ENCODE measurements at regions not wholly inside any gene's neighbourhood (a gene's known extent, or its start where the extent isn't known, plus 50 kb on each side); places are given as distances from the start of the nearest gene placed in this dataset.

DNA sequence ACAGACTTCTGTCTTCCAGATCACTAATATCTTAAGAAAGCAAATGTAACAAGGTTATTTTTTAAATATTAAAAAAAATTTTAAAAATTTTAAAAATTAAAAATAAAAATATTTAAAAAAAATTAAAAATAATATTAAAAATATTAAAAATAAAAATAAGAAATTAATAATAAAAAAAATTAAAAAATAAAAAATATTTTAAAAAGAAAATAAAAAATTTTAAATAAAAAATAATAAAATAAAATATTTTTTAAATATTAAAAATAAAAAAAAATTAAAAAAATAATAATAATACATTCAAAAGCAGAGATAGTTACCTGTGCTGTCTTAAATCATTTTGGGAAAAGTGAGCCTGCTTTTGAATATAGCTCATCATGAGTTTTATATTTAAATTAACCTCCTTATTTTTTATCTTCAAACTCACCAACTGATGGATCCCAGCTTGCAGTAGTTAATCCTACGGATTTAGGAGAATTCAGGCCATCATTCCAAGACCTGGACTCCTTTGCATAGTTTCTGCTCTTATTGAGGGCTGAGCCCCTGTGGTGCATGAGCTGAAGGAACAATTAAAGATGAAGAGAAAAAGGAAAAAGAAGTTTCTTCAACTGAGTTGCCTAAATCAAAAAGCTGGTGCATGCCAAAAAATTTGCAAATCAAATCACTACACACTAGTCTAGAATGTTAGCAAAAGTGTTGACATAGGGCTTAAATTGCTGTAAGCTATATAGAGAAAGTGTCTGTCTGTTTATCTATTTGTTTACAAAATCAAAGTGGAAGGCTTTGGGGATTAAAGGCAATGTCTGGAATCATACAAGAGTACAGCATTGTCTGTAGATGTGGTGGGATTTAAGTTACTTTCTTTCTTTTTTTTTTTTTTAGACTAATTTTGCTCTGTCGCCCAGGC, 50.5 kb upstream of the ZNF438 start:
- Histone ChIP-seq H3K9me3 (ENCODE audit: low read length) (no peaks in the 10 kb centered on the region), H3K36me3 (ENCODE audit: insufficient read depth, low read length) (no peaks in the 10 kb centered on the region), H3K27ac (ENCODE audit: low read depth, low read length) (no peak overlapping the region), H3K4me1 (ENCODE audit: insufficient read depth, low read length) (no peaks in the 10 kb centered on the region), H3K27me3 (ENCODE audit: control insufficient read depth in 1 of 2, insufficient read depth in 2 of 2, low read length in 2 of 2) (no peaks in the 10 kb centered on the region), H3K9ac (ENCODE audit: low read length) (no peak overlapping the region), H3K4me3 (ENCODE audit: low read depth in 1 of 2, low read length in 2 of 2) (no peak overlapping the region)

- Histone ChIP-seq H3K9ac (ENCODE audit: low read length) (no peak overlapping the region), H3K4me3 (ENCODE audit: low read depth in 1 of 2, low read length in 2 of 2) (no peak overlapping the region), H3K36me3 (ENCODE audit: insufficient read depth, low read length) (no peaks in the 10 kb centered on the region), H3K27me3 (ENCODE audit: control insufficient read depth in 1 of 2, insufficient read depth in 2 of 2, low read length in 2 of 2) (no peaks in the 10 kb centered on the region), H3K27ac (ENCODE audit: low read depth, low read length) (no peak overlapping the region), H3K9me3 (ENCODE audit: low read length) (no peaks in the 10 kb centered on the region), H3K4me1 (ENCODE audit: insufficient read depth, low read length) (no peaks in the 10 kb centered on the region)
Measured at GRCh38 chr10:31083765-31084184, 52.1 kb upstream of the ZNF438 start.

- Histone ChIP-seq H3K27ac (ENCODE audit: low read depth, low read length) (no peak overlapping the region), H3K4me1 (ENCODE audit: insufficient read depth, low read length) (no peaks in the 10 kb centered on the region), H3K9me3 (ENCODE audit: low read length) (no peaks in the 10 kb centered on the region), H3K4me3 (ENCODE audit: low read depth in 1 of 2, low read length in 2 of 2) (no peak overlapping the region), H3K36me3 (ENCODE audit: insufficient read depth, low read length) (no peaks in the 10 kb centered on the region), H3K9ac (ENCODE audit: low read length) (no peak overlapping the region), H3K27me3 (ENCODE audit: control insufficient read depth in 1 of 2, insufficient read depth in 2 of 2, low read length in 2 of 2) (no peaks in the 10 kb centered on the region)
Measured at GRCh38 chr10:31087011-31087410, 55.3 kb upstream of the ZNF438 start.

- no peak overlapping the region for H3K4me3 ChIP-seq (ENCODE audit: low read depth in 1 of 2, low read length in 2 of 2)
- H3K4me1 ChIP-seq (ENCODE audit: insufficient read depth, low read length) = no peaks in the 10 kb centered on the region
- no peaks in the 10 kb centered on the region for H3K27me3 ChIP-seq (ENCODE audit: control insufficient read depth in 1 of 2, insufficient read depth in 2 of 2, low read length in 2 of 2)
- H3K9ac ChIP-seq (ENCODE audit: low read length) = no peak overlapping the region
- H3K36me3 ChIP-seq (ENCODE audit: insufficient read depth, low read length) = no peaks in the 10 kb centered on the region
- no peak overlapping the region for H3K27ac ChIP-seq (ENCODE audit: low read depth, low read length)
- H3K9me3 ChIP-seq (ENCODE audit: low read length) = no peaks in the 10 kb centered on the region
Measured at GRCh38 chr10:31087851-31088250, 56.2 kb upstream of the ZNF438 start.

GRCh38 chr10:31090894-31091607, 59.4 kb upstream of the ZNF438 start:
- H3K4me1 ChIP-seq (ENCODE audit: insufficient read depth, low read length) = no peaks in the 10 kb centered on the region

DNA sequence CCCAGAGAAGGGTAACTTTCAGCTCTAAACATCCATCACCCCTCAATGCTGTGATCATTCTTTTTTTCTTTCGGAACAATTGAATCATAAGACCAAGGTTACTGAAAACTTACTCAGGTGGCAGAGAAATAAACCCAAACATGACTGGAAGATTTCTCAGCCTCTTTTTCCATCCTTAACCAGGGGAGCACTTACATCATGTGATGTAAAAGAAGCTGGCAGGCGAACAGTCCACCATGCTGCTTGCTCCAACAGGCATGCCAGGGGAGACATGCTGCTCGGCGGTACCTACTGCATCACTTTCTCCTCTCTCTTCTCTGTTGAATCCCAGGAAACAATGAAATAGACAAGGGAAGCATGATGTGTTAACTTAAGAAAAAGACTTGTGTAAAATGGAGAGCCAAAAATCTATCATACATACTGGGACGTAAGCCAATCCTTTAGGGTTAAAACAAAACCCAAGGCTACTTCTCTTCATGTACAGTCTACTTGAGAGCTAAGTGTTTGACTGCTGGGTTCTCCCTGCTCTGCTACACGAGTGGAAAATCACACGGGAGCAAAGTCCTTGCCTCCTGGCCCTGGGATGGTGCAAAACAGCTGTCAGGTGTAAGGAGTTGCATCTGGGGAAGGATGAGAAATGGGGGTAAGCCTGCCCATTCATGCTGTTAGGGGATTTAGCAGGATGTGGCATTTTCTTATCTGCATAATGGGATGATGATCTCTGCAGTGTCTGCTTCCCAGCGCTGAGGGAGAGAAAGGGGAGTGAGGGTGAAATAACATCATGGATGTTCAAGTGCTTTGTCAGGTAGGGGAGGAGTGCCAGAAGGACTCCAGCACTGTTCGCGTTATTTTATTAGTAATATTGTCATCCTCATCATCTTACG, 64.3 kb upstream of the ZNF438 start:
- Histone ChIP-seq H3K9me3 (ENCODE audit: low read length) (no peaks in the 10 kb centered on the region), H3K36me3 (ENCODE audit: insufficient read depth, low read length) (no peaks in the 10 kb centered on the region), H3K27ac (ENCODE audit: low read depth, low read length) (no peak overlapping the region), H3K4me3 (ENCODE audit: low read depth in 1 of 2, low read length in 2 of 2) (no peak overlapping the region), H3K27me3 (ENCODE audit: control insufficient read depth in 1 of 2, insufficient read depth in 2 of 2, low read length in 2 of 2) (no peaks in the 10 kb centered on the region), H3K9ac (ENCODE audit: low read length) (no peak overlapping the region), H3K4me1 (ENCODE audit: insufficient read depth, low read length) (no peaks in the 10 kb centered on the region)

More at GRCh38 chr10:31090894-31091607, 59.4 kb upstream of the ZNF438 start:
- Histone ChIP-seq H3K36me3 (ENCODE audit: insufficient read depth, low read length) (no peaks in the 10 kb centered on the region), H3K9me3 (ENCODE audit: low read length) (no peaks in the 10 kb centered on the region), H3K9ac (ENCODE audit: low read length) (no peak overlapping the region), H3K27me3 (ENCODE audit: control insufficient read depth in 1 of 2, insufficient read depth in 2 of 2, low read length in 2 of 2) (no peaks in the 10 kb centered on the region), H3K4me3 (ENCODE audit: low read depth in 1 of 2, low read length in 2 of 2) (no peak overlapping the region), H3K27ac (ENCODE audit: low read depth, low read length) (no peak overlapping the region)

DNA sequence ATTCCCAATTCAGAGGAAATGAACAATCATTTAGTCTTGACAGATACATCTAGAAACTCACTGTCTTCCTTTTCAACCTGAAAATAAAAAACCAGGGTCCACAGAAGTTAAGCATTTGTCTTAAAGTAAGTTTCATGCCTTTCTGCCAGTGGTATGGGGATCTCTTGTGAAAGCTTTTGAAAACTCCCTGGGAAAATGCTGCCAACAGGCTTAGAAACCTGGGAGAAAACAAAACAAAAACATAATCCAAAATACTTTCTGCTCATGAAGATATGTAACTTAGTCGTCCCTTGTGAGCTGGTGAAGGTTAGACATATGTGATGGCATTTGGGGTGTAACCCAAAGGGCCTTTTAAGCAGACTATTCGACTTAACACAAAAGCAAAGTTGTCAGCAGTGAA, 66.4 kb upstream of the ZNF438 start:
- Histone ChIP-seq H3K27ac (ENCODE audit: low read depth, low read length) (no peak overlapping the region), H3K36me3 (ENCODE audit: insufficient read depth, low read length) (no peaks in the 10 kb centered on the region), H3K4me3 (ENCODE audit: low read depth in 1 of 2, low read length in 2 of 2) (no peak overlapping the region), H3K27me3 (ENCODE audit: control insufficient read depth in 1 of 2, insufficient read depth in 2 of 2, low read length in 2 of 2) (no peaks in the 10 kb centered on the region), H3K9me3 (ENCODE audit: low read length) (no peaks in the 10 kb centered on the region), H3K4me1 (ENCODE audit: insufficient read depth, low read length) (no peaks in the 10 kb centered on the region), H3K9ac (ENCODE audit: low read length) (no peak overlapping the region)

DNA sequence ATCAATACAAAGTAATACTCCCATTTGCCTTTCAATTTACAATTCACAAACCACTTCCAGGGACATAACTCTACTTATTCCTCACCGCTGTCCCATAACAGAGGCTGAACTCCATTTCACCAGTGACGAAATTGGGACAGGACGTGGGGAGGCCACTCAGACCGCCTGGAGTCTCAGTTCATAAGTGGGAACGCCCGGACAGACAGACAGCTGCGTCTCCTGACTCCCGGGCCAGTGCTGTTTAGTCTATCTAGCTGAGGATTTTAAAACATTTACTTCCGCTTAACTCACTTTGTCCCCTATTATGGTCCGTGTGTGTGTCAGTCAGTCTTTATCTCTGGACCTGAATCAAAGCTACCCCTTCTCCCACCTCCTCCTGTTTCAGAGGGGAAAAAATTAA, 67.4 kb upstream of the ZNF438 start:
- Histone ChIP-seq H3K9me3 (ENCODE audit: low read length) (no peaks in the 10 kb centered on the region), H3K27me3 (ENCODE audit: control insufficient read depth in 1 of 2, insufficient read depth in 2 of 2, low read length in 2 of 2) (no peaks in the 10 kb centered on the region), H3K27ac (ENCODE audit: low read depth, low read length) (no peak overlapping the region), H3K4me3 (ENCODE audit: low read depth in 1 of 2, low read length in 2 of 2) (no peak overlapping the region), H3K36me3 (ENCODE audit: insufficient read depth, low read length) (no peaks in the 10 kb centered on the region), H3K4me1 (ENCODE audit: insufficient read depth, low read length) (no peaks in the 10 kb centered on the region), H3K9ac (ENCODE audit: low read length) (no peak overlapping the region)

GRCh38 chr10:31099664-31100063, 68.0 kb upstream of the ZNF438 start:
- Histone ChIP-seq H3K27me3 (ENCODE audit: control insufficient read depth in 1 of 2, insufficient read depth in 2 of 2, low read length in 2 of 2) (no peaks in the 10 kb centered on the region), H3K9me3 (ENCODE audit: low read length) (no peaks in the 10 kb centered on the region), H3K9ac (ENCODE audit: low read length) (no peak overlapping the region), H3K36me3 (ENCODE audit: insufficient read depth, low read length) (no peaks in the 10 kb centered on the region), H3K27ac (ENCODE audit: low read depth, low read length) (no peak overlapping the region), H3K4me3 (ENCODE audit: low read depth in 1 of 2, low read length in 2 of 2) (no peak overlapping the region), H3K4me1 (ENCODE audit: insufficient read depth, low read length) (no peaks in the 10 kb centered on the region)

DNA sequence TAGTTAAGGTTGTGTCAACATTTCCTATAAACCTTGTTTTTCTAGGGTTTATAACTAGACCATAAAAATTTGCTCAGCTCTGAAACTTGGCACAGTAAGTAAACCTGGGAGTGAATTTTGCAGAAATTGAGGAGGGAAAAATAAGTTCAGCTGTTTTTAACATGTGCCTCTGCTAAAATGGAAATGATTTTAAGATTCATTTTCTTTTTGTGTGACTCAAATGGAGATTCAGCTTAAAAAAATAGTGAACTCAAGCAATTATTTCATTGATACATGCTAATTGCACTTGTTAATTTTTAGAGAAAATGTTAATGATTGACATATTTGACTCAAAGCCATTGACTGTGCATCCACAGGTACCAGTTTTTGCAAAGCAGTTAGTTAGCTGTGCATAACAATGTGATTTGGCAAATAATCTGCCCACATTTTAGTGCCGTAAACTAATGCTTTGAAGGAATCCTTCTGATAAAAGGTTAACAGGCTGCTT, 68.5 kb upstream of the ZNF438 start:
- H3K36me3 ChIP-seq (ENCODE audit: insufficient read depth, low read length) = no peaks in the 10 kb centered on the region
- no peak overlapping the region for H3K27ac ChIP-seq (ENCODE audit: low read depth, low read length)
- no peaks in the 10 kb centered on the region for H3K27me3 ChIP-seq (ENCODE audit: control insufficient read depth in 1 of 2, insufficient read depth in 2 of 2, low read length in 2 of 2)
- H3K9me3 ChIP-seq (ENCODE audit: low read length) = no peaks in the 10 kb centered on the region
- H3K4me3 ChIP-seq (ENCODE audit: low read depth in 1 of 2, low read length in 2 of 2) = no peak overlapping the region
- H3K4me1 ChIP-seq (ENCODE audit: insufficient read depth, low read length) = no peaks in the 10 kb centered on the region
- no peak overlapping the region for H3K9ac ChIP-seq (ENCODE audit: low read length)

DNA sequence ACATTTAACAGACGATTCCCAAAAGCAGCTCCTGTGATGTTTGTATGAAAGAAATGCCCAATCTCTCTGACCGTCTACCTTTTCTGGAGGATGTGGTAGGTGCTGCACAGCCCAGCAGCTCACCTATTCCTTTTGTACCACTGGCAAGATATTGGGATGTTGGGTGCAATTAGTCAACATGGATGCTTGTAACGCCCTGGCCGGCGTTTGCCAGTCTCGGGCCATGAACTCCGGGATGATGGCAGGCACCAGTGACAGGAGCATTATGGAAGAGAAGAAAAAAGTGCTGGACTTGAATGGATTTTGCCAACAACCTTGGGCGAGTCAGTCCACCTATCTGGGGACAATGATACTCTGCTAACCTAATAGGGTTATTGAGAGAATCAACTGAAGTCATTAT, 69.0 kb upstream of the ZNF438 start:
- no peaks in the 10 kb centered on the region for H3K27me3 ChIP-seq (ENCODE audit: control insufficient read depth in 1 of 2, insufficient read depth in 2 of 2, low read length in 2 of 2)
- H3K9me3 ChIP-seq (ENCODE audit: low read length) = no peaks in the 10 kb centered on the region
- H3K36me3 ChIP-seq (ENCODE audit: insufficient read depth, low read length) = no peaks in the 10 kb centered on the region
- H3K9ac ChIP-seq (ENCODE audit: low read length) = no peak overlapping the region
- H3K27ac ChIP-seq (ENCODE audit: low read depth, low read length) = no peak overlapping the region
- H3K4me3 ChIP-seq (ENCODE audit: low read depth in 1 of 2, low read length in 2 of 2) = no peak overlapping the region
- no peaks in the 10 kb centered on the region for H3K4me1 ChIP-seq (ENCODE audit: insufficient read depth, low read length)
